ENCODE measurements at regions not wholly inside any gene's neighbourhood (a gene's known extent, or its start where the extent isn't known, plus 50 kb on each side); places are given as distances from the start of the nearest gene placed in this dataset.

- no peaks in the 10 kb centered on the region for H3K36me3 ChIP-seq (ENCODE audit: insufficient read depth, low read length)
Measured at GRCh38 chr2:163077241-163077640, 238.7 kb upstream of the KCNH7 start.

GRCh38 chr2:163066085-163066484, 227.5 kb upstream of the KCNH7 start:
- no peaks in the 10 kb centered on the region for H3F3A ChIP-seq (ENCODE audit: low read depth)
- no peaks in the 10 kb centered on the region for H3K27me3 ChIP-seq (ENCODE audit: insufficient read depth, low read length, poor library complexity, severe bottlenecking)
- H3K9ac ChIP-seq (ENCODE audit: low read depth, low read length, poor library complexity, severe bottlenecking) = no peak overlapping the region
- no peak overlapping the region for H3K4me3 ChIP-seq (ENCODE audit: low read length, poor library complexity, severe bottlenecking)
- no peaks in the 10 kb centered on the region for H3K9me2 ChIP-seq (replicated peaks; ENCODE audit: low read depth, low read length)
- no peak overlapping the region for H2AFZ ChIP-seq (ENCODE audit: low read length)
- no peaks in the 10 kb centered on the region for H3K79me2 ChIP-seq (ENCODE audit: insufficient read depth, low read length)
- H3K4me1 ChIP-seq (ENCODE audit: insufficient read depth, low read length, poor library complexity, severe bottlenecking) = no peaks in the 10 kb centered on the region
- no peaks in the 10 kb centered on the region for H3K9me3 ChIP-seq (ENCODE audit: insufficient read depth, low read depth, low read length)
- TF ChIP-seq CTCF (conservative IDR thresholded peaks at IDR 0.05; ENCODE audit: low read length) (no peak), EZH2phosphoT487 (IDR thresholded peaks at IDR 0.05; ENCODE audit: borderline replicate concordance) (no peak)
- H3K36me3 ChIP-seq (ENCODE audit: insufficient read depth, low read length) = no peaks in the 10 kb centered on the region
- H4K20me1 ChIP-seq (ENCODE audit: insufficient read depth, low read length, poor library complexity, severe bottlenecking) = no peaks in the 10 kb centered on the region
- H3K4me2 ChIP-seq (ENCODE audit: low read depth, low read length, poor library complexity, severe bottlenecking) = no peak overlapping the region

More at GRCh38 chr2:163077241-163077640, 238.7 kb upstream of the KCNH7 start:
- no peak overlapping the region for H3K4me3 ChIP-seq (ENCODE audit: low read length, poor library complexity, severe bottlenecking)
- no peaks in the 10 kb centered on the region; the same call in 1 of the 2 replicates for H3K9me3 ChIP-seq (ENCODE audit: insufficient read depth, low read depth, low read length)
- H3K79me2 ChIP-seq (ENCODE audit: insufficient read depth, low read length) = no peaks in the 10 kb centered on the region
- H4K20me1 ChIP-seq (ENCODE audit: insufficient read depth, low read length, poor library complexity, severe bottlenecking) = no peaks in the 10 kb centered on the region
- H3K27me3 ChIP-seq (ENCODE audit: insufficient read depth, low read length, poor library complexity, severe bottlenecking) = no peaks in the 10 kb centered on the region
- no peaks in the 10 kb centered on the region for H3K4me1 ChIP-seq (ENCODE audit: insufficient read depth, low read length, poor library complexity, severe bottlenecking)
- H3K9ac ChIP-seq (ENCODE audit: low read depth, low read length, poor library complexity, severe bottlenecking) = no peak overlapping the region
- no peak overlapping the region for H3K4me2 ChIP-seq (ENCODE audit: low read depth, low read length, poor library complexity, severe bottlenecking)
- H2AFZ ChIP-seq (ENCODE audit: low read length) = no peak overlapping the region
- no peaks in the 10 kb centered on the region for H3F3A ChIP-seq (ENCODE audit: low read depth)
- TF ChIP-seq EZH2phosphoT487 (IDR thresholded peaks at IDR 0.05; ENCODE audit: borderline replicate concordance) (no peak), CTCF (conservative IDR thresholded peaks at IDR 0.05; ENCODE audit: low read length) (no peak)
- H3K9me2 ChIP-seq (replicated peaks; ENCODE audit: low read depth, low read length) = no peaks in the 10 kb centered on the region

- H3K4me2 ChIP-seq (ENCODE audit: low read depth, low read length, poor library complexity, severe bottlenecking) = no peak overlapping the region
- TF ChIP-seq CTCF (conservative IDR thresholded peaks at IDR 0.05; ENCODE audit: low read length) = no peak
- H3K9me2 ChIP-seq (replicated peaks; ENCODE audit: low read depth, low read length) = no peaks in the 10 kb centered on the region
- H3K79me2 ChIP-seq (ENCODE audit: insufficient read depth, low read length) = no peaks in the 10 kb centered on the region
- H3K36me3 ChIP-seq (ENCODE audit: insufficient read depth, low read length) = no peaks in the 10 kb centered on the region
- no peaks in the 10 kb centered on the region for H3K4me1 ChIP-seq (ENCODE audit: insufficient read depth, low read length, poor library complexity, severe bottlenecking)
- H4K20me1 ChIP-seq (ENCODE audit: insufficient read depth, low read length, poor library complexity, severe bottlenecking) = no peaks in the 10 kb centered on the region
- no peak overlapping the region for H2AFZ ChIP-seq (ENCODE audit: low read length)
- H3K9ac ChIP-seq (ENCODE audit: low read depth, low read length, poor library complexity, severe bottlenecking) = no peak overlapping the region
- H3K4me3 ChIP-seq (ENCODE audit: low read length, poor library complexity, severe bottlenecking) = no peak overlapping the region
- no peaks in the 10 kb centered on the region for H3K9me3 ChIP-seq (ENCODE audit: insufficient read depth, low read depth, low read length)
- H3K27me3 ChIP-seq (ENCODE audit: insufficient read depth, low read length, poor library complexity, severe bottlenecking) = no peaks in the 10 kb centered on the region
- no peaks in the 10 kb centered on the region for H3F3A ChIP-seq (ENCODE audit: low read depth)
Measured at GRCh38 chr2:163062524-163062923, 224.0 kb upstream of the KCNH7 start.
